Chondrocyte (in vitro differentiated cells): ENCODE measurements at regions not wholly inside any gene's neighbourhood (a gene's known extent, or its start where the extent isn't known, plus 50 kb on each side); places are given as distances from the start of the nearest gene placed in this dataset.
A peak's percentile ranks its signal among the peaks of the same experiment; 100 is the strongest.

Experiments
- DNase-seq: peaks from one replicate; pipeline ENCODE4 v3.0.0; 2021; ENCODE audit warnings: mixed read lengths, low spot score
- H3K27ac Mint-ChIP-seq: one replicate; pipeline ENCODE4 v1.8.0; 2021; ENCODE audit warnings: mild to moderate bottlenecking, moderate library complexity, mixed read lengths; ENCODE audit not compliant: unreplicated experiment
- H3K27me3 Mint-ChIP-seq: 2 replicates; pipeline ENCODE4 v1.8.0; 2021; ENCODE audit warnings: low read depth, mixed read lengths
- H3K36me3 Mint-ChIP-seq: 2 replicates; pipeline ENCODE4 v1.8.0; 2021; ENCODE audit warnings: low read depth, mixed read lengths
- H3K4me1 Mint-ChIP-seq: 2 replicates; pipeline ENCODE4 v1.8.0; 2021; ENCODE audit warnings: low read depth, mild to moderate bottlenecking, mixed read lengths
- H3K4me3 Mint-ChIP-seq: one replicate; pipeline ENCODE4 v1.8.0; 2021; ENCODE audit warnings: mild to moderate bottlenecking, moderate library complexity, mixed read lengths; ENCODE audit not compliant: unreplicated experiment
- H3K9me3 Mint-ChIP-seq: 2 replicates; pipeline ENCODE4 v1.8.0; 2021; ENCODE audit warnings: low read depth, mixed read lengths
- CTCF ChIP-seq: fragments of 200-600 bp; sonication (generic); IDR thresholded peaks from 2 replicates; pipeline ENCODE4 v1.5.0; 2021; ENCODE audit warnings: antibody characterized with exemption, mild to moderate bottlenecking, moderate library complexity

DNA sequence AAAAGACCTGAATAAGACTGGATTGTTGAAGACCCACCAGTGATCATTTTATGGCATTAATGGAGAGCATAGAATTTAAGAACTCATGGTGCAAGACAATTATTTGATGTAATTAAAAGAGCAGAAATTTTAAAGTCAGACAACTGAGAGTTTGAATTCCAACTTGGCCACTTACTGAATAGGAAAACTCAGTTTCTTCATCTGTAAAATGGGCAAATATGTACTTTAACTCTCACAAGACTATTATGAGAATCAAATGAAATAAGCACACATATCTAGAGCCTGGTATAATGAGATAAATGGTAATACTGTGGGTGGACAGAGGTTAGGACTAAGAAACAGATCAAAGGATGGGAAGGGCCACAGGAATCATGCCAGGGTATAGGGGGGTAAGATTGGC is 88.0 kb downstream of the SOX9 start:
- no peak for DNase-seq
- Mint-ChIP-seq H3K27ac (no peak overlapping the region), H3K4me3 (no peak overlapping the region), H3K27me3 (peaks cover 37% of the 10 kb centered on the region), H3K4me1 (peaks cover 7% of the 10 kb centered on the region), H3K9me3 (no peaks in the 10 kb centered on the region), H3K36me3 (peaks cover 1% of the 10 kb centered on the region)
- no peak for TF ChIP-seq CTCF

GRCh38 chr17:72212041-72212440 is 91.2 kb downstream of the SOX9 start:
- no peak for TF ChIP-seq CTCF
- peaks cover 21% of the 10 kb centered on the region for H3K27me3 Mint-ChIP-seq
- H3K4me1 Mint-ChIP-seq = peaks cover 7% of the 10 kb centered on the region
- H3K4me3 Mint-ChIP-seq = no peak overlapping the region
- no peaks in the 10 kb centered on the region for H3K9me3 Mint-ChIP-seq
- DNase-seq = no peak
- no peaks in the 10 kb centered on the region for H3K36me3 Mint-ChIP-seq
- H3K27ac Mint-ChIP-seq = no peak overlapping the region

- no peaks in the 10 kb centered on the region for H3K36me3 Mint-ChIP-seq
- H3K4me1 Mint-ChIP-seq = peaks cover 24% of the 10 kb centered on the region
- no peak overlapping the region for H3K27ac Mint-ChIP-seq
- TF ChIP-seq CTCF = no peak
- no peak overlapping the region for H3K4me3 Mint-ChIP-seq
- no peak for DNase-seq
- no peaks in the 10 kb centered on the region for H3K9me3 Mint-ChIP-seq
- H3K27me3 Mint-ChIP-seq = peaks cover 26% of the 10 kb centered on the region
These were observed 94.7 kb downstream of the SOX9 start for GRCh38 chr17:72215490-72215889.

GRCh38 chr17:72215928-72216327 is 95.1 kb downstream of the SOX9 start:
- no peak for TF ChIP-seq CTCF
- no peaks in the 10 kb centered on the region for H3K36me3 Mint-ChIP-seq
- peaks cover 24% of the 10 kb centered on the region for H3K4me1 Mint-ChIP-seq
- no peak overlapping the region for H3K27ac Mint-ChIP-seq
- peaks cover 31% of the 10 kb centered on the region for H3K27me3 Mint-ChIP-seq
- H3K9me3 Mint-ChIP-seq = no peaks in the 10 kb centered on the region
- H3K4me3 Mint-ChIP-seq = no peak overlapping the region
- DNase-seq = no peak

GRCh38 chr17:72219137-72219823 is 98.5 kb downstream of the SOX9 start:
- H3K27ac Mint-ChIP-seq = no peak overlapping the region
- peaks cover 38% of the 10 kb centered on the region for H3K27me3 Mint-ChIP-seq
- no peaks in the 10 kb centered on the region for H3K9me3 Mint-ChIP-seq
- peak overlapping the region; percentile 64 for H3K4me3 Mint-ChIP-seq
- TF ChIP-seq CTCF = no peak
- peaks cover 18% of the 10 kb centered on the region for H3K4me1 Mint-ChIP-seq
- H3K36me3 Mint-ChIP-seq = no peaks in the 10 kb centered on the region
- no peak for DNase-seq
